ENCODE measurements at regions not wholly inside any gene's neighbourhood (a gene's known extent, or its start where the extent isn't known, plus 50 kb on each side); places are given as distances from the start of the nearest gene placed in this dataset.
"Not testable (repeated sequence)": the region's sequence is repeated elsewhere in the genome, so short reads cannot be mapped to it uniquely, and the experiment has no call there.

GRCh38 chr1:209157546-209158249 lies 425.8 kb upstream of the CAMK1G start:
- FAIRE-seq = no peak

- FAIRE-seq = no peak
These were observed 424.7 kb upstream of the CAMK1G start for GRCh38 chr1:209158851-209159250.

GRCh38 chr1:209160230-209160629 lies 423.3 kb upstream of the CAMK1G start:
- no peak for FAIRE-seq

- no peak for FAIRE-seq
These were observed 420.9 kb upstream of the CAMK1G start for GRCh38 chr1:209162651-209163050.

DNA sequence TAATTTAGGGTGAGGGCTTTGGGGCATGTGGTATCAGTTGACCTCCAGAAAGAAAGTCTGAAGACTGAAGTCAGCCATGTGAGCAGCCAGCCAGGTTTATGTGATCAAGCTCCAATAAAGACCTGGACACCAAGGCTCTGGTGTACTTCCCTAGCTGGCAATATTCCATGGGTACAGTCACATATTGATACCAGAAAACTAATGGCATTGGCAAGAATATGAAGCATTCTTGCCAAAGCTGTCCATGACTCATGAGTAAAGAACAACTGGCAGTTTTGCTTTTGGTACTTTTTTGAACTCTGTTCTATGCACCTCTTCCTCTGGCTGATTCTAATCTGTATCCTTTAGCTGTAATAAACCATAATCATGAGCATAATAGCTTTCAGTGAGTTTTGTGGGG lies 415.3 kb upstream of the CAMK1G start:
- no peak for FAIRE-seq

DNA sequence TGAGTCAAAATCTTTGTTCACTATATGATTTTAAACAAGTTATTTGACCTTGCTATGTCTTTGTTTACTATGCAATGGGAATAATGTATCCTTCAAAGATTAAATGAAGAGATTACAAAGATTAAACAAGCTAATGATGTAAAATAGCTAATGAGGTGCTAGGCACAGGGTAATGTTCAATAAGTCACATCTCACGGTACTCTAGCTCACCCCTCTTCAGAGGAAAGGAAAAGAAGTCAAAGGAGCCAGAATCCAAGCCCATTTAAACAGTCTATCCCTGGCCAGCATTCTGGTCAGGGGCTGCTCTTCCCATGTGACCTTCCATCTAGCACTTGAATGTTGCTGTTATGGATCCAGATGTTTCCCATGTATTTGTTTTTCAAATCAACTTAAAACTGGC lies 412.4 kb upstream of the CAMK1G start:
- FAIRE-seq = no peak

DNA sequence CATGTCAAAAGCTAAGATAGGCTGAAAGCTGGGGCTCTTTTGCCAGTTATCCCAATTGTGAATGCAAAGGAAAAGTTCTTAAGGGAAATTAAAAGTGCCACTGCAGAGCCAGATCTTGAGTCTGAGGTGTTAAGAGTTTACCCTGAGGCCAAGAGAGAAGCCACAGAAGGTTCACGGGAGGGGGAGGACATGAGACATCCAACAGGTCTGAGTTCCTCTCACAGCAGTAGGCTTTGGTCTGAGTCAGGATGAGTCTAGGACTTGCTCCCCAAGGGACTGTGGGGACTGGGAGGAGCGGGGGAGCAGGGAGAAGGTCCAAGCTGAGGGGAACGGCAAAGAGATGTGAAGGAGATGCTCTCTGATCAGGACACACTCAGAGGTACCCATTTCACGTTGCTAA lies 411.2 kb upstream of the CAMK1G start:
- FAIRE-seq = no peak

- FAIRE-seq = not testable (repeated sequence)
These were observed 410.5 kb upstream of the CAMK1G start for GRCh38 chr1:209172792-209173542.

DNA sequence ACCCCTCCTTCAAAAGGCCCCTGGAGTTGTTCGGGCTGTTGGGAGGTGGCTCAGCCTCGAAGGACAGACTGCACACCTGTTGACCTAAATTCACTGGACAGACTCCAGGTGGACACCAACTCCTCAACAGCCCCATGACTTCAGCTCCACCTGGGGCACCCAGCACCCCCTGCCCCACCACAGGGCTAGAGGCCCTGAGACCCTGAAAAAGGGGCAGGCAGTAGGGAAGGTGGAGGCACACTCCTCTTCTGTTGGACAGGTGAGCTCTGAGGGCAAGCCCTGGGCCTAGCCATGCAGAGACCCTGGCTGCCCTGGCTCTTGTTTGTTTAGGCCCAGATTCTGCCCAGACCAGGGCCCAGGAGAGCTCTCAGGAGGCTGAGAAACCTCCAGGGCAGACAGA lies 409.7 kb upstream of the CAMK1G start:
- not testable (repeated sequence) for FAIRE-seq

DNA sequence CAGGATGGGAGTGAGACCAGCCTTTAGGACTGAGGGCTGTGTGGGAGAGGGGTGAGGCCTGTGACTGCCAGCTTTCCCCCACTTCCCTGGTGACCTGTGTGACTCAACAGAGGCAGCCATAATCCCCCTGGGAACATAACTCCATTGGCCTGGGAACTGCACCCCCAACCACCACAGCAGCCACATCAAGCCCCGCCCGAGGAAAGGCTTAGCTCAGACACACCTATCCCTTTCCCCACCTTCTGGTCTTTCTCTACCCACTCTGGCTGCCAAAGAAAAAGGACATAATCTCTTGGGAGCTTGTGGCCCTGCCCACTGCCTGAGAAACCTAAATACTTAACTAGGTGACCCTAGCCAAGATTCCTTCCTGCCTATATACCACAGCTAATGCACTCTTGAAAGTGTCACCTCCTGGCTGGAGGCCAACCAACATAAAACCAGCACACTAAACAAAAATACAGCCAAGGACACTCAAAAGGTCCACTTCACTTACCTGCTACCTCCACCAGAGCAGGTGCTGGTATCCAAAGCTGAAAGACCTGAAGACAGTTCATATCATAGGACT lies 406.6 kb upstream of the CAMK1G start:
- no peak for FAIRE-seq

DNA sequence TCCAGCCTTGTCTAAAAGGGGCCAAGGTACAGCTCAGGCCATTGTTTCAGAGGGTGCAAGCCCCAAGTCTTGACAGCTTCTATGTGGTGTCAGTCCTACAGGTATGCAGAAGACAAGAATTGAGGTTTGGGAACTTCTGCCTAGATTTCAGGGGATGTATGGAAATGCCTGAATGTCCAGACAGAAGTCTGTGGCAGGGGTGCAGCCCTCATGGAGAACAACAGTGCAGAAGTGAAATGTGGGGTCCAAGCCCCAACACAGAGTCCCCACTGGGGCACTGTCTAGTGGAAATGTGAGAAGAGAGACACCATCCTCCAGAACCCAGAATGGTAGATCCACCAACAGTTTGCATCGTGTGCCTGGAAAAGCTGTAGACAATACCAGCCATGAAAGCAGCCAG lies 400.3 kb upstream of the CAMK1G start:
- FAIRE-seq = no peak

- FAIRE-seq = no peak
These were observed 395.9 kb upstream of the CAMK1G start for GRCh38 chr1:209187589-209187988.

- FAIRE-seq = no peak
These were observed 392.8 kb upstream of the CAMK1G start for GRCh38 chr1:209190591-209191261.

GRCh38 chr1:209191262-209191634 lies 392.3 kb upstream of the CAMK1G start:
- no peak for FAIRE-seq

DNA sequence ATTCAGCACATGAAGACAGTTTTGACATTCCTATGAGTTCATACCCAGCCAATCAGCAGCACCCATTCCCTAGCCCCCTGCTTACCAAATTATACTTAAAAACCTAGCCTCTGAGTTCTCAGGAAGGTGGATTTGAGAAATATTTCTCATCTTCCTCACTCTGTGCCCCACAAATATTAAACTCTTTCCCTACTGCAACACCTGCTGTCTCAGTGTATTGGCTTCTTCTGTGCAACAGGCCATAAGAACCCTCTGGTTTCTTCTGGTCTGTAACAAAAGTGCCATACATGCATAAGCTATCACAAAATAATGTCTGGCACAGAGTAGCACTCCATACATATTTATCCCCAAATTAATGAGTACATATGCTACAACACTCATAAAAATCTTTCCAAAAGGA lies 387.4 kb upstream of the CAMK1G start:
- no peak for FAIRE-seq

DNA sequence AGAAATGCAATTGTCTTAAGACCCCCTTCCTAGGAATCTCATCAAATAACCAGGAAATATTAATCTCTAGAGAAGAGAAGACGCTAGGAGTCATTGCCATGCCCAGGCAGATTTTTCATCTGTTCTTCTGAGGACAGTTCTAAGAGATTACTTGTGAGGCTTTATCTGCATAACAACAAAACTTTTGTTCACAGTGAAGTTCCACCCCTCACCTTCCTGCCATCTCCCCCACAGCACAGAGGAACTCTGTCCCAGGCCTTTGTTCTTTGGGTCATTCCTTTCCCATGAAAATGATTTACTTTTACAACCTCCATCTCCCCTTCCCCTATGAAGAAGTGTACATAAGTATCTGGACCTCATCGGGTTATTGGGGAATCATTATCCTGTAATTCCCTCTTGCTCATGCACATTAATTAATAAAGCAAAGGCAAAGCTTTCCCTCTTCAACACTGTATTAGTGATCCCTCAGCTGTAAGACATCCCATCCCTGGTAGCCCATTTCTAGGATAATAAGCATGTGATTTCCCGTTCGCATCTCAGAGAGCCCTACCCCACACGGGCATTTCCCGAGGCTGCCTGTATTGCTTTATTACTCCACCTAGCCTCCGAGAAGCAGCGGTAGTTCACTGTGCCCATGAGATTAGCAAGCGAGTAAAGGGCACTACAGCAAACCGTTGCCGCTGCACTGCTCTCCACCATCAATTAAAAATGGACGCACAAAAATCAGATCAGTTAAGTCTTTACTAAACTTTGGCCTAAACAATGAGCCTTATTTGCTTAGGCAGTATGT lies 384.4 kb upstream of the CAMK1G start:
- no peak for FAIRE-seq

- no peak for FAIRE-seq
These were observed 383.7 kb upstream of the CAMK1G start for GRCh38 chr1:209199822-209200221.

GRCh38 chr1:209202321-209202720 lies 381.2 kb upstream of the CAMK1G start:
- not testable (repeated sequence) for FAIRE-seq

- FAIRE-seq = no peak
These were observed 380.5 kb upstream of the CAMK1G start for GRCh38 chr1:209202830-209203532.

- FAIRE-seq = no peak
These were observed 380.0 kb upstream of the CAMK1G start for GRCh38 chr1:209203533-209203895.

- no peak for FAIRE-seq
These were observed 378.5 kb upstream of the CAMK1G start for GRCh38 chr1:209205039-209205438.

DNA sequence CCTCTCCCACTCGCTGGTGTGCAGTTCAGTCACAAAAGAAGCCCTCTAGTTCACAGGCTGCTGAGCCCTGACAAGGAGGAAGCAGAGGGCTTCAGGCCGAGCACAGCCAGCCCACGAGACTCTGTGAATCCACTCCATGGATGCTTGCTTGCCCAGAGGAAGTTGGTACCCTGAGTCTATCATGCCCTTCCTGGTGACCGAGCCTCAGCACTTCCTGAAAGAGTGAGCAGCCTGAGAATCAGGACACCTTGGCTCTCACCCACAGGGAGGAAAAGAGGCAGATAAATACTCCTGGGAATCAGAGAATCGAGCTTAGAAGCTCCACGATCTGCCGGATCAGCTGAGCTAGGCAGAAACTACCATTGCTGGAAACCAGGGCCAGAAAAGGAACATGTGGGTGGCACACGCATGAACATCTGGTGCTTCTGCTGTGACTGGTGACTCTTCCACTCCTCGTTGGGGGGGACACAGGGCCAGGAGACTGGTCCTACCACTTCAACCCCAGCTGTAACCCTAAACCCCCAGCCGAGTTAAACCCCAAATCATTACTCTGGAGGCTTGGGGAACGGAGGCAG lies 376.3 kb upstream of the CAMK1G start:
- FAIRE-seq = no peak
